GM18517 (cell line): ENCODE measurements at regions not wholly inside any gene's neighbourhood (a gene's known extent, or its start where the extent isn't known, plus 50 kb on each side); places are given as distances from the start of the nearest gene placed in this dataset.

Experiments
- ATAC-seq: cut with Tn5 transposase; IDR thresholded peaks from one replicate; pipeline ENCODE4 v1.9.1; 2021; ENCODE audit warnings: mild to moderate bottlenecking, moderate library complexity; ENCODE audit not compliant: unreplicated experiment

- ATAC-seq = no peak
These were observed 55.1 kb upstream of the SLC25A26 start for GRCh38 chr3:66165660-66166059.

GRCh38 chr3:66164155-66164554 is 56.6 kb upstream of the SLC25A26 start:
- ATAC-seq = no peak

GRCh38 chr3:66163222-66163621 is 57.6 kb upstream of the SLC25A26 start:
- no peak for ATAC-seq

- no peak for ATAC-seq
These were observed 58.0 kb upstream of the SLC25A26 start for GRCh38 chr3:66162766-66163165.

GRCh38 chr3:66158933-66159683 is 61.7 kb upstream of the SLC25A26 start:
- no peak for ATAC-seq

- no peak for ATAC-seq
These were observed 66.3 kb upstream of the SLC25A26 start for GRCh38 chr3:66154444-66154861.

GRCh38 chr3:66153481-66154443 is 67.0 kb upstream of the SLC25A26 start:
- ATAC-seq = no peak

- no peak for ATAC-seq
These were observed 68.5 kb upstream of the SLC25A26 start for GRCh38 chr3:66152336-66152735.

GRCh38 chr3:66150977-66151376 is 69.8 kb upstream of the SLC25A26 start:
- ATAC-seq = no peak

GRCh38 chr3:66149269-66149668 is 71.5 kb upstream of the SLC25A26 start:
- ATAC-seq = no peak

GRCh38 chr3:66145408-66145733 is 75.4 kb upstream of the SLC25A26 start:
- no peak for ATAC-seq

GRCh38 chr3:66144568-66145407 is 76.0 kb upstream of the SLC25A26 start:
- no peak for ATAC-seq

GRCh38 chr3:66142079-66142478 is 78.7 kb upstream of the SLC25A26 start:
- no peak for ATAC-seq

- ATAC-seq = peak; percentile 61
These were observed 79.9 kb upstream of the SLC25A26 start for GRCh38 chr3:66140743-66141372.

GRCh38 chr3:66140106-66140505 is 80.7 kb upstream of the SLC25A26 start:
- no peak for ATAC-seq

GRCh38 chr3:66139415-66139814 is 81.4 kb upstream of the SLC25A26 start:
- no peak for ATAC-seq

GRCh38 chr3:66138336-66139313 is 82.2 kb upstream of the SLC25A26 start:
- no peak for ATAC-seq

- no peak for ATAC-seq
These were observed 84.2 kb upstream of the SLC25A26 start for GRCh38 chr3:66136597-66136996.

- ATAC-seq = no peak
These were observed 86.9 kb upstream of the SLC25A26 start for GRCh38 chr3:66133853-66134445.
